Cardiac fibroblast (primary cell): ENCODE measurements at regions not wholly inside any gene's neighbourhood (a gene's known extent, or its start where the extent isn't known, plus 50 kb on each side); places are given as distances from the start of the nearest gene placed in this dataset.

Experiments
- DNase-seq, 2 donors: peaks; one replicate each; pipeline versions ENCODE4 v3.0.0 to v3.0.0-alpha.2; 2010; ENCODE audit warnings: low read depth in 2 of 2
- H3K4me3 ChIP-seq, 2 donors: replicated peaks in 1 of 2; 1 replicate in 1 of 2; 2 replicates in 1 of 2; pipeline ENCODE4 v1.5.1; 2011; ENCODE audit warnings: low read depth in 2 of 2, low read length in 2 of 2, mild to moderate bottlenecking in 2 of 2, moderate library complexity in 1 of 2
- CTCF ChIP-seq: IDR thresholded peaks from one replicate; pipeline ENCODE4 v1.5.1; 2011; ENCODE audit warnings: low read depth, mild to moderate bottlenecking, low read length, inconsistent platforms

GRCh38 chr4:157898836-157899605, 273.8 kb downstream of the GASK1B start:
- TF ChIP-seq CTCF: no peak
- DNase-seq: peak in 1 of 2 donors; percentile 11
- H3K4me3 ChIP-seq: no peak overlapping the region

GRCh38 chr4:157897855-157898370, 274.9 kb downstream of the GASK1B start:
- no peak for TF ChIP-seq CTCF
- DNase-seq: no peak
- H3K4me3 ChIP-seq: no peak overlapping the region

- no peak for DNase-seq
- H3K4me3 ChIP-seq: no peak overlapping the region
- no peak for TF ChIP-seq CTCF
Observed at GRCh38 chr4:157896726-157897125, 276.1 kb downstream of the GASK1B start.

GRCh38 chr4:157895205-157895604, 277.6 kb downstream of the GASK1B start:
- TF ChIP-seq CTCF: no peak
- H3K4me3 ChIP-seq: no peak overlapping the region
- no peak for DNase-seq

GRCh38 chr4:157889788-157890187, 283.0 kb downstream of the GASK1B start:
- no peak for TF ChIP-seq CTCF
- H3K4me3 ChIP-seq: no peak overlapping the region
- DNase-seq: no peak

- no peak for DNase-seq
- TF ChIP-seq CTCF: no peak
- H3K4me3 ChIP-seq: no peak overlapping the region
Observed at GRCh38 chr4:157888281-157888680, 284.5 kb downstream of the GASK1B start.

- no peak overlapping the region for H3K4me3 ChIP-seq
- no peak for TF ChIP-seq CTCF
- DNase-seq: no peak
Observed at GRCh38 chr4:157887316-157887715, 285.5 kb downstream of the GASK1B start.
